Loucy (cell line): ENCODE measurements at regions not wholly inside any gene's neighbourhood (a gene's known extent, or its start where the extent isn't known, plus 50 kb on each side); places are given as distances from the start of the nearest gene placed in this dataset.

Experiments
- CTCF ChIP-seq: fragments of 200-600 bp; sonication (generic); conservative IDR thresholded peaks from 2 replicates; pipeline ENCODE4 v1.5.1; 2014; ENCODE audit warnings: mild to moderate bottlenecking, antibody characterized with exemption, low read length
- EZH2phosphoT487 ChIP-seq: fragments of 200-600 bp; IDR thresholded peaks from 2 replicates; pipeline ENCODE4 v1.6.1; 2018; ENCODE audit warnings: antibody characterized with exemption, mild to moderate bottlenecking, moderate library complexity, borderline replicate concordance

- no peak for TF ChIP-seq CTCF
- TF ChIP-seq EZH2phosphoT487, result no peak
Observed at GRCh38 chr10:128744092-128744491, 617.9 kb upstream of the MKI67 start.
